H9 (cell line): ENCODE measurements at regions not wholly inside any gene's neighbourhood (a gene's known extent, or its start where the extent isn't known, plus 50 kb on each side); places are given as distances from the start of the nearest gene placed in this dataset.

Experiments used
- DNase-seq: peaks from one replicate; pipeline ENCODE4 v3.0.0-alpha.2; 2017
- H2AFZ ChIP-seq: one replicate; pipeline ENCODE4 v1.6.1; 2013; ENCODE audit warnings: mild to moderate bottlenecking, low read length, control low read depth, moderate library complexity
- H2AK5ac ChIP-seq: 2 replicates; pipeline ENCODE4 v1.6.1; 2013; ENCODE audit warnings: low read length, control low read depth, mixed read lengths; ENCODE audit not compliant: insufficient read length
- H2BK120ac ChIP-seq: one replicate; pipeline ENCODE4 v1.6.1; 2013; ENCODE audit warnings: low read depth, mild to moderate bottlenecking, low read length, control low read depth, inconsistent platforms; ENCODE audit not compliant: poor library complexity, severe bottlenecking
- H2BK12ac ChIP-seq: 2 replicates; pipeline ENCODE4 v1.6.1; 2013; ENCODE audit warnings: low read length, control low read depth, mixed read lengths, low read depth; ENCODE audit not compliant: insufficient read length
- H2BK15ac ChIP-seq: 2 replicates; pipeline ENCODE4 v1.6.1; 2013; ENCODE audit warnings: low read depth, low read length, control low read depth
- H2BK20ac ChIP-seq: one replicate; pipeline ENCODE4 v1.6.1; 2013; ENCODE audit warnings: low read depth, mild to moderate bottlenecking, low read length, control low read depth, inconsistent platforms; ENCODE audit not compliant: poor library complexity, severe bottlenecking
- H2BK5ac ChIP-seq: 2 replicates; pipeline ENCODE4 v1.6.1; 2013; ENCODE audit warnings: low read length, control low read depth, mixed read lengths; ENCODE audit not compliant: insufficient read length
- H3K14ac ChIP-seq: 2 replicates; pipeline ENCODE4 v1.6.1; 2013; ENCODE audit warnings: low read length, control low read depth; ENCODE audit not compliant: insufficient read depth
- H3K18ac ChIP-seq: 2 replicates; pipeline ENCODE4 v1.6.1; 2013; ENCODE audit warnings: low read depth, mild to moderate bottlenecking, mixed read lengths, low read length, control low read depth; ENCODE audit not compliant: insufficient read length
- H3K23ac ChIP-seq: 2 replicates; pipeline ENCODE4 v1.6.1; 2013; ENCODE audit warnings: low read length, control low read depth, mixed read lengths, low read depth; ENCODE audit not compliant: insufficient read length
- H3K23me2 ChIP-seq: 2 replicates; pipeline ENCODE4 v1.6.1; 2013; ENCODE audit warnings: low read depth, mild to moderate bottlenecking, mixed read lengths, low read length, control low read depth; ENCODE audit not compliant: insufficient read length, poor library complexity, severe bottlenecking
- H3K27ac ChIP-seq: 2 replicates; pipeline ENCODE4 v1.5.1; 2013; ENCODE audit warnings: low read length, control low read depth, mixed read lengths, low read depth; ENCODE audit not compliant: insufficient read length
- H3K27me3 ChIP-seq: 2 replicates; pipeline ENCODE4 v1.6.1; 2013; ENCODE audit warnings: low read length, control low read depth, inconsistent platforms; ENCODE audit not compliant: insufficient read depth
- H3K4ac ChIP-seq: 2 replicates; pipeline ENCODE4 v1.6.1; 2013; ENCODE audit warnings: low read depth, mild to moderate bottlenecking, control low read depth, inconsistent platforms, low read length, moderate library complexity
- H3K4me1 ChIP-seq: 2 replicates; pipeline ENCODE4 v1.6.1; 2013; ENCODE audit warnings: low read length, control low read depth, inconsistent platforms; ENCODE audit not compliant: insufficient read depth
- H3K4me2 ChIP-seq: 2 replicates; pipeline ENCODE4 v1.6.1; 2013; ENCODE audit warnings: low read length, control low read depth, mixed read lengths; ENCODE audit not compliant: insufficient read length, insufficient read depth
- H3K56ac ChIP-seq: 2 replicates; pipeline ENCODE4 v1.6.1; 2013; ENCODE audit warnings: low read depth, mild to moderate bottlenecking, mixed read lengths, low read length, control low read depth; ENCODE audit not compliant: insufficient read length
- H3K79me1 ChIP-seq: 2 replicates; pipeline ENCODE4 v1.6.1; 2013; ENCODE audit warnings: low read depth, mild to moderate bottlenecking, moderate library complexity, low read length, control low read depth, inconsistent platforms; ENCODE audit not compliant: insufficient read depth, poor library complexity, severe bottlenecking
- H3K79me2 ChIP-seq: 2 replicates; pipeline ENCODE4 v1.6.1; 2013; ENCODE audit warnings: low read length, control low read depth, inconsistent platforms; ENCODE audit not compliant: insufficient read depth
- H3K9ac ChIP-seq: 2 replicates; pipeline ENCODE4 v1.6.1; 2013; ENCODE audit warnings: low read length, control low read depth, mixed read lengths; ENCODE audit not compliant: insufficient read length; ENCODE audit errors: extremely low read depth
- H3K9me3 ChIP-seq: one replicate; pipeline ENCODE4 v1.6.1; 2013; ENCODE audit warnings: low read depth, low read length, inconsistent platforms; ENCODE audit not compliant: control insufficient read depth
- H3T11ph ChIP-seq: one replicate; pipeline ENCODE4 v1.6.1; 2013; ENCODE audit warnings: mild to moderate bottlenecking, low read length, control low read depth, inconsistent platforms
- H4K20me1 ChIP-seq: one replicate; pipeline ENCODE4 v1.6.1; 2013; ENCODE audit not compliant: control insufficient read depth, insufficient read length, insufficient read depth
- H4K5ac ChIP-seq: 2 replicates; pipeline ENCODE4 v1.6.1; 2013; ENCODE audit warnings: low read depth, mild to moderate bottlenecking, mixed read lengths, low read length, control low read depth; ENCODE audit not compliant: insufficient read length
- H4K8ac ChIP-seq: replicated peaks from 2 replicates; pipeline ENCODE4 v1.6.1; 2013; ENCODE audit warnings: low read length, control low read depth, mixed read lengths, low read depth; ENCODE audit not compliant: insufficient read length
- H4K91ac ChIP-seq: 2 replicates; pipeline ENCODE4 v1.6.1; 2013; ENCODE audit warnings: low read depth, mild to moderate bottlenecking, moderate library complexity, mixed read lengths, low read length, control low read depth; ENCODE audit not compliant: insufficient read length
- H3K27ac Mint-ChIP-seq, 3 experiments: 2 replicates in 2 of 3; 3 replicates in 1 of 3; pipeline ENCODE4 v1.8.0; 2020 to 2021; ENCODE audit warnings: mixed read lengths in 3 of 3, mild to moderate bottlenecking in 1 of 3, moderate library complexity in 1 of 3
- H3K27me3 Mint-ChIP-seq: 2 replicates; pipeline ENCODE4 v1.8.0; 2021; ENCODE audit warnings: low read depth, mild to moderate bottlenecking, moderate library complexity, mixed read lengths
- H3K36me3 Mint-ChIP-seq, 3 experiments: 2 replicates in 2 of 3; 3 replicates in 1 of 3; pipeline ENCODE4 v1.8.0; 2020 to 2021; ENCODE audit warnings: low read depth in 3 of 3, mixed read lengths in 3 of 3; ENCODE audit not compliant: insufficient read depth in 1 of 3
- H3K4me1 Mint-ChIP-seq, 2 experiments: 2 replicates each; pipeline ENCODE4 v1.8.0; 2020; ENCODE audit warnings: mixed read lengths in 2 of 2
- H3K4me3 Mint-ChIP-seq, 2 experiments: 2 replicates in 1 of 2; 3 replicates in 1 of 2; pipeline ENCODE4 v1.8.0; 2020 to 2021; ENCODE audit warnings: mild to moderate bottlenecking in 2 of 2, mixed read lengths in 2 of 2, moderate library complexity in 1 of 2
- H3K9me3 Mint-ChIP-seq, 2 experiments: 2 replicates in 1 of 2; 3 replicates in 1 of 2; pipeline ENCODE4 v1.8.0; 2020; ENCODE audit warnings: mild to moderate bottlenecking in 2 of 2, mixed read lengths in 2 of 2, moderate library complexity in 1 of 2
- WGBS: extraction: QIAGEN DNeasy Blood & Tissue Kit; methylation state at CpG from one replicate; pipeline ENCODE4 v1.1.7; 2013; ENCODE audit warnings: missing lambda C conversion rate, low lambda C conversion rate, mixed read lengths; ENCODE audit not compliant: insufficient read length; ENCODE audit errors: extremely low coverage; 5-methylcytosine and 5-hydroxymethylcytosine counted together
- TF ChIP-seq, protein P1 (sequence below): fragments of 200-600 bp; sonication (generic); conservative IDR thresholded peaks from 3 replicates; pipeline ENCODE4 v1.8.0; 2021; ENCODE audit warnings: antibody characterized with exemption, mild to moderate bottlenecking

DNA sequence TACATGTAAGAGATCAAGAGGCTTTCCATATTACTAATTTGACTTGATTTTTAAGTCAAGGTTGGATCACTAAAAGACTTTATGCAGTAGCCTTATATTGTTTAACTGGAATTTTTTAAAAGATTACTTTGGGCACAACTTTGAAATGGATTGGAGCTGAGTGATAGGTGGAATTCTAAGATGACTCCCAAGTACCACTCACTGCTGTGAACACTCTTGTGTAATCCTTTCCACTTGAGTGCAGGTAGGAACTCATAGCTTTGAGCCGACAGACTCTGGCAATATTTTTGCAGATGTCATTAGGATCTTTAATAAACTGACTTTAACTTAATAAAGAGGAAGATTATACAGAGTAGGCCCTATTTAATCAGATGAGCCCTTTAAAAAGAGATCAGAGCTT lies 831.1 kb upstream of the NCAM2 start:
- Mint-ChIP-seq H3K9me3 (no peaks in the 10 kb centered on the region; a peak in 1 of 5 replicates), H3K27me3 (no peaks in the 10 kb centered on the region), H3K36me3 (no peaks in the 10 kb centered on the region; a peak in 1 of 7 replicates), H3K4me1 (no peaks in the 10 kb centered on the region), H3K27ac (no peak overlapping the region), H3K4me3 (no peak overlapping the region)
- H3K23ac ChIP-seq = no peak overlapping the region
- H2AK5ac ChIP-seq = no peak overlapping the region
- no peaks in the 10 kb centered on the region for H3K27me3 ChIP-seq
- H3K9me3 ChIP-seq = no peaks in the 10 kb centered on the region
- no peak overlapping the region for H3K18ac ChIP-seq
- H3K79me2 ChIP-seq = no peaks in the 10 kb centered on the region
- H3K9ac ChIP-seq = no peak overlapping the region
- H3K27ac ChIP-seq = no peak overlapping the region
- no peak overlapping the region for H3K14ac ChIP-seq
- H3K23me2 ChIP-seq = no peaks in the 10 kb centered on the region
- no peak overlapping the region for H3K4ac ChIP-seq
- H4K5ac ChIP-seq = no peak overlapping the region
- H4K8ac ChIP-seq = no peak overlapping the region
- H2BK5ac ChIP-seq = no peak overlapping the region
- no peak overlapping the region for H2AFZ ChIP-seq
- H4K91ac ChIP-seq = no peak overlapping the region
- no CpG with 5 or more reads among the region's 1 CpG for WGBS
- H2BK20ac ChIP-seq = no peak overlapping the region
- no peaks in the 10 kb centered on the region for H3K4me1 ChIP-seq
- no peak overlapping the region for H2BK12ac ChIP-seq
- TF ChIP-seq, protein P1, sequence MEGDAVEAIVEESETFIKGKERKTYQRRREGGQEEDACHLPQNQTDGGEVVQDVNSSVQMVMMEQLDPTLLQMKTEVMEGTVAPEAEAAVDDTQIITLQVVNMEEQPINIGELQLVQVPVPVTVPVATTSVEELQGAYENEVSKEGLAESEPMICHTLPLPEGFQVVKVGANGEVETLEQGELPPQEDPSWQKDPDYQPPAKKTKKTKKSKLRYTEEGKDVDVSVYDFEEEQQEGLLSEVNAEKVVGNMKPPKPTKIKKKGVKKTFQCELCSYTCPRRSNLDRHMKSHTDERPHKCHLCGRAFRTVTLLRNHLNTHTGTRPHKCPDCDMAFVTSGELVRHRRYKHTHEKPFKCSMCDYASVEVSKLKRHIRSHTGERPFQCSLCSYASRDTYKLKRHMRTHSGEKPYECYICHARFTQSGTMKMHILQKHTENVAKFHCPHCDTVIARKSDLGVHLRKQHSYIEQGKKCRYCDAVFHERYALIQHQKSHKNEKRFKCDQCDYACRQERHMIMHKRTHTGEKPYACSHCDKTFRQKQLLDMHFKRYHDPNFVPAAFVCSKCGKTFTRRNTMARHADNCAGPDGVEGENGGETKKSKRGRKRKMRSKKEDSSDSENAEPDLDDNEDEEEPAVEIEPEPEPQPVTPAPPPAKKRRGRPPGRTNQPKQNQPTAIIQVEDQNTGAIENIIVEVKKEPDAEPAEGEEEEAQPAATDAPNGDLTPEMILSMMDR = no peak
- no peak overlapping the region for H3K56ac ChIP-seq
- H4K20me1 ChIP-seq = no peaks in the 10 kb centered on the region
- no peak overlapping the region for H2BK15ac ChIP-seq
- DNase-seq = no peak
- no peak overlapping the region for H3K4me2 ChIP-seq
- H2BK120ac ChIP-seq = no peak overlapping the region
- no peak overlapping the region for H3T11ph ChIP-seq
- H3K79me1 ChIP-seq = no peaks in the 10 kb centered on the region
